Right lobe of liver (tissue), 6 donors: ENCODE measurements at regions not wholly inside any gene's neighbourhood (a gene's known extent, or its start where the extent isn't known, plus 50 kb on each side); places are given as distances from the start of the nearest gene placed in this dataset.

Source experiments
- ATAC-seq, 4 donors: fragments of 200-7000 bp; cut with Tn5 transposase; one replicate each; pipeline ENCODE4 v1.9.1; 2020; ENCODE audit warnings: mild to moderate bottlenecking in 4 of 4, moderate library complexity in 4 of 4
- DNase-seq, 3 donors: peaks; one replicate each; pipeline ENCODE4 v3.0.0-alpha.2; 2020
- H3K27ac ChIP-seq, 3 donors: fragments of 200-600 bp; one replicate each; pipeline ENCODE4 v1.8.0; 2022
- H3K27me3 ChIP-seq, 2 donors: fragments of 200-600 bp; one replicate each; pipeline ENCODE4 v1.8.0; 2022
- H3K36me3 ChIP-seq, 4 donors: fragments of 200-600 bp; sonication (generic) in 1 of 4; one replicate each; pipeline versions ENCODE4 v1.5.1 to v1.8.0; 2017 to 2022; ENCODE audit warnings: control low read depth in 1 of 4
- H3K4me1 ChIP-seq, 4 donors: fragments of 200-600 bp; sonication (generic) in 1 of 4; one replicate each; pipeline versions ENCODE4 v1.5.1 to v1.8.0; 2017 to 2022; ENCODE audit warnings: control low read depth in 1 of 4
- H3K4me3 ChIP-seq, 3 donors: fragments of 200-600 bp; one replicate each; pipeline ENCODE4 v1.8.0; 2022
- H3K9me3 ChIP-seq, 4 donors: fragments of 200-600 bp; sonication (generic) in 1 of 4; one replicate each; pipeline versions ENCODE4 v1.5.1 to v1.8.0; 2017 to 2022; ENCODE audit warnings: control low read depth in 1 of 4
- POLR2A ChIP-seq: fragments of 450-650 bp; IDR thresholded peaks from one replicate; pipeline ENCODE4 v1.6.1; 2017; ENCODE audit warnings: antibody characterized with exemption, mild to moderate bottlenecking
- WGBS: methylation state at CpG from one replicate; pipeline ENCODE4 v1.1.6; 2018; ENCODE audit warnings: low coverage, low lambda C conversion rate; ENCODE audit not compliant: insufficient coverage; ENCODE audit errors: missing lambda C conversion rate; 5-methylcytosine and 5-hydroxymethylcytosine counted together
- intact Hi-C, 2 donors: fragments of 100-400 bp; cut with DNase I; formaldehyde crosslinking; loops; one replicate each; pipeline versions ENCODE4 v1.11.2 to v1.14.1; 2022
- TF ChIP-seq, protein P1 (sequence below), 4 donors: fragments of 200-600 bp in 3 of 4; fragments of 450-650 bp in 1 of 4; IDR thresholded peaks; one replicate each; pipeline versions ENCODE4 v1.5.1 to v1.8.0; 2016 to 2022; ENCODE audit warnings: antibody characterized with exemption in 4 of 4, mild to moderate bottlenecking in 2 of 4
- donor health status: DM: no; HTN: yes; CAD: no.
- donor health status: DM: no; HTN: no; CAD: no.
- donor health status: DM: no; HTN: no; CAD: no.
- donor health status: DM: no; HTN: yes; CAD: no.
- donor health status: DM: no; HTN: yes; CAD: no.

DNA sequence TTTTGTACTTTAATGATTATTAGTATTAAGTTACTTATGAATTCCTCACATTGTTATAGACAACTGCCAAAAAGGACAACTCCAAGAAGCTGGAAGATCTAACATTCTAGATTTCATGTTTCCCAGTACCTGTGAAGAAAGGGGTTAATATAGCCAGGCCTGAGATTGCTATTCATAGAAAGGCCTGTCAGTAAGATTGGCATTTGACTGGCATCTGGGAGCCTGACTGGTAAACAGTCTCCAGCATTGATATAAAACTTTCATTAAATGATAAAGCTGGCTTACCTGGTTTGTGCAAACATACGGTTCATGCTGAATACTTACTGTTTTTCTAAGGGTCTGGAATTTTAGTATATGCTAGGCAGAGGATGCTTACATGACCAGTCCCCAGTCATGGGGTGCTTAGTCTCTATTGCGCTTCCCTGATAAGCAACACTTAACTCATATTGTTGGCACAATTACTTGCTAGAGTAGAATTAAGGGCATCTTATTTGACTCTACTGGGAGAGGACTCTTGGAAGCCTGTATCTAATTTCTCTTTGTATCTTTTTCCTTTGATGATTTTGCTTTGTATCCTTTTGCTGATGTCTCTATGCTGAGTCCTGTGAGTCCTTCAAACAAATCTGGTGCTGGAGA lies 340.4 kb upstream of the SEMA6A start:
- no CpG with 5 or more reads among the region's 2 CpGs for WGBS

GRCh38 chr5:116912221-116912620 lies 337.6 kb upstream of the SEMA6A start:
- no peaks in the 10 kb centered on the region for H3K9me3 ChIP-seq
- intact Hi-C loops: no loop called here
- ATAC-seq (no peak), DNase-seq (no peak)
- H3K27ac ChIP-seq: no peak overlapping the region
- no peak for TF ChIP-seq POLR2A
- TF ChIP-seq, protein P1, sequence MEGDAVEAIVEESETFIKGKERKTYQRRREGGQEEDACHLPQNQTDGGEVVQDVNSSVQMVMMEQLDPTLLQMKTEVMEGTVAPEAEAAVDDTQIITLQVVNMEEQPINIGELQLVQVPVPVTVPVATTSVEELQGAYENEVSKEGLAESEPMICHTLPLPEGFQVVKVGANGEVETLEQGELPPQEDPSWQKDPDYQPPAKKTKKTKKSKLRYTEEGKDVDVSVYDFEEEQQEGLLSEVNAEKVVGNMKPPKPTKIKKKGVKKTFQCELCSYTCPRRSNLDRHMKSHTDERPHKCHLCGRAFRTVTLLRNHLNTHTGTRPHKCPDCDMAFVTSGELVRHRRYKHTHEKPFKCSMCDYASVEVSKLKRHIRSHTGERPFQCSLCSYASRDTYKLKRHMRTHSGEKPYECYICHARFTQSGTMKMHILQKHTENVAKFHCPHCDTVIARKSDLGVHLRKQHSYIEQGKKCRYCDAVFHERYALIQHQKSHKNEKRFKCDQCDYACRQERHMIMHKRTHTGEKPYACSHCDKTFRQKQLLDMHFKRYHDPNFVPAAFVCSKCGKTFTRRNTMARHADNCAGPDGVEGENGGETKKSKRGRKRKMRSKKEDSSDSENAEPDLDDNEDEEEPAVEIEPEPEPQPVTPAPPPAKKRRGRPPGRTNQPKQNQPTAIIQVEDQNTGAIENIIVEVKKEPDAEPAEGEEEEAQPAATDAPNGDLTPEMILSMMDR (IDR thresholded peaks at IDR 0.05): no peak
- WGBS: 30% methylated on average over 1 of the region's 1 CpG
- no peaks in the 10 kb centered on the region for H3K4me1 ChIP-seq
- no peaks in the 10 kb centered on the region for H3K27me3 ChIP-seq
- H3K36me3 ChIP-seq: no peaks in the 10 kb centered on the region
- H3K4me3 ChIP-seq: no peak overlapping the region

More for the DNA sequence above, 340.4 kb upstream of the SEMA6A start:
- H3K27ac ChIP-seq: no peak overlapping the region
- H3K4me1 ChIP-seq: no peaks in the 10 kb centered on the region
- no peak for ATAC-seq
- H3K9me3 ChIP-seq: no peaks in the 10 kb centered on the region
- intact Hi-C loops: no loop called here
- no peaks in the 10 kb centered on the region for H3K36me3 ChIP-seq
- TF ChIP-seq, protein P1 (IDR thresholded peaks at IDR 0.05): no peak
- TF ChIP-seq POLR2A: no peak
- no peak overlapping the region for H3K4me3 ChIP-seq
- no peaks in the 10 kb centered on the region for H3K27me3 ChIP-seq
- DNase-seq: no peak

DNA sequence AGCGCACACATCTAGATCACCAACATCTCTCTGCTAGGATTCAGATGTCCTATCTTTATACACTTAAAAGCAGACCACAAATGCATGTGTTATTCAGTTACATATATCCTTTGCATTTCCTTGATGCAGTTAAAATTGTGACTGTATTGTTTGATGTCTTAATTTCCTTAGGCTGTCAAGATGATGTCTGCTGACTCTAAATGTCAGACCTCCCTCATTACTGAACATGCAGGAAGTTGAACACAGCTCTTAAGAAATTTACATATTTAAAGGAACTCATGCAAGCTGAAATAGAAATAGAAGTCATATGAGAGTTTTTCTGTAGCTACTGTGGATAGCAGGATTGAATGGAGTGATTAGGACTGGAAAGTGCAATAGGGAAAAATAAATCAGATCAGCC lies 336.5 kb upstream of the SEMA6A start:
- Histone ChIP-seq H3K27ac (no peak overlapping the region), H3K27me3 (no peaks in the 10 kb centered on the region), H3K4me1 (no peaks in the 10 kb centered on the region), H3K9me3 (no peaks in the 10 kb centered on the region), H3K4me3 (no peak overlapping the region), H3K36me3 (no peaks in the 10 kb centered on the region)
- DNase-seq (no peak), ATAC-seq (no peak)
- TF ChIP-seq, protein P1 (IDR thresholded peaks at IDR 0.05): no peak
- no peak for TF ChIP-seq POLR2A
- 84% methylated on average over 1 of the region's 1 CpG for WGBS
- intact Hi-C loops: no loop called here

- intact Hi-C loops: no loop called here
- 84% methylated on average over 1 of the region's 1 CpG for WGBS
- Histone ChIP-seq H3K27ac (no peak overlapping the region), H3K4me1 (no peaks in the 10 kb centered on the region), H3K36me3 (no peaks in the 10 kb centered on the region), H3K27me3 (no peaks in the 10 kb centered on the region), H3K4me3 (no peak overlapping the region), H3K9me3 (no peaks in the 10 kb centered on the region)
- DNase-seq (no peak), ATAC-seq (no peak)
- no peak for TF ChIP-seq POLR2A
- TF ChIP-seq, protein P1 (IDR thresholded peaks at IDR 0.05): no peak
Observed at GRCh38 chr5:116908537-116908936, 333.9 kb upstream of the SEMA6A start.

- DNase-seq (no peak), ATAC-seq (no peak)
- Histone ChIP-seq H3K36me3 (no peaks in the 10 kb centered on the region), H3K4me1 (no peaks in the 10 kb centered on the region), H3K27ac (no peak overlapping the region), H3K4me3 (no peak overlapping the region), H3K9me3 (no peaks in the 10 kb centered on the region), H3K27me3 (no peaks in the 10 kb centered on the region)
- intact Hi-C loops: no loop called here
- WGBS: 55% methylated on average over 3 of the region's 3 CpGs
- no peak for TF ChIP-seq POLR2A
Observed at GRCh38 chr5:116905885-116906284, 331.3 kb upstream of the SEMA6A start.
